Hematopoietic multipotent progenitor cell treated with erythropoietin and hydrocortisone succinate and interleukin-3 and kit ligand, for 6 days (in vitro differentiated cells): ENCODE measurements at regions not wholly inside any gene's neighbourhood (a gene's known extent, or its start where the extent isn't known, plus 50 kb on each side); places are given as distances from the start of the nearest gene placed in this dataset.

Experiments
- DNase-seq: peaks from one replicate; pipeline ENCODE4 v3.0.0-alpha.2; 2015

GRCh38 chr1:218025454-218025853, 259.6 kb upstream of the RRP15 start:
- DNase-seq: no peak

GRCh38 chr1:218027152-218027551, 257.9 kb upstream of the RRP15 start:
- no peak for DNase-seq

DNA sequence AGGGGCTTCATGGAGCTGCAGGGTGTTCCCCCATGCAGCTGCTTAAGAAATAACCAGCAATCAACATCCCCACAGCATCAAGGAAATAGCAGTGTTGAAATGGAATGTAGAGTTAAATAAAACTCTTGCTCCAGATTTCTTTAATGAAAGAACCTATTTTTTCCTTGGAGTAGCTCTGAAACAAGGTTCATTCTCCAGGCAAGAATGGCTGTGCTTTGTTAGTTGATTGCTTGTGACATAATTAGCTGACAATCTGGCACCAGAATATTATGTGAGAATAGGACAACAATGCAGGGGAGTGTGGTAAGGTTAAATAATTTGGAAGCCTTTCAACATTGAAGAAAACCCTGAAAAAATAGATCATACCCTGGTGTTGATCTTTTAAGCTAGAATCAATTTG, 254.2 kb upstream of the RRP15 start:
- DNase-seq: no peak

DNA sequence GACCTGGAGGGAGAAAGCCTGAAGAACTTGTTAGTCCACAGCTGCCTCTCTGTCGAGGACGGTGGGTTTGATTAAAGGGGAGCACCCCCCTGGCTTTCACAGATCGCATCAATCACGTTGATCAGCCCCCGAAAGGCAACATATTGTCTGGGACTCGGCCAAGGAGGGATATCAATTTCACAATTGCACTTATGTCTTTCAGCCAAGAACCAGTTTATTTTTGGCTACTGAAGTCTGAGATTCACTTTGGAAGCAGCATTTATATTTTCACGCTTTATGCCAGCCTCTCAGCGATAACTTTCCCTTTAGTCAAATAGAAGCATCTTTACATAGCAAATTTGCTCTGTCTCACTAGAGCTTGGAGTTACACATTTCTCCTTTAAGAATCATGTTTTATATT, 253.2 kb upstream of the RRP15 start:
- no peak for DNase-seq

DNA sequence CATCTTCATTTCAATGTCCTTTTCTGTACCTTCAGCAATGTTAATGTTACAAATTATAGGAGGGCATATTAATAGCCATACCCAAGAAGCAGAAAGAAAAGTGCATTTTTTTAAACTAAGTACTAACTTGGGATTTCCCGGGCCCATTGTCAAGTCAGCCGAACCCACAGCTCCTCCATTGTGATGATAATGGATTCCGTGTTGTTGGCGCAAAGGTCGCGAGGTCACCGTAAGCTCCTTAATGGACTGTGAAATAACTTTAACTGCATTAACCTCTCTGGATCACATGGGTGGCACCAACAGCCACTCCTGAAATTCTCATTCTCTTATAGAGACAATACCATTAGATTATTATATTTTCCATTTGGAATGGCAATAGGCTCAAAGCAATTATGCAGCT, 250.6 kb upstream of the RRP15 start:
- no peak for DNase-seq

DNA sequence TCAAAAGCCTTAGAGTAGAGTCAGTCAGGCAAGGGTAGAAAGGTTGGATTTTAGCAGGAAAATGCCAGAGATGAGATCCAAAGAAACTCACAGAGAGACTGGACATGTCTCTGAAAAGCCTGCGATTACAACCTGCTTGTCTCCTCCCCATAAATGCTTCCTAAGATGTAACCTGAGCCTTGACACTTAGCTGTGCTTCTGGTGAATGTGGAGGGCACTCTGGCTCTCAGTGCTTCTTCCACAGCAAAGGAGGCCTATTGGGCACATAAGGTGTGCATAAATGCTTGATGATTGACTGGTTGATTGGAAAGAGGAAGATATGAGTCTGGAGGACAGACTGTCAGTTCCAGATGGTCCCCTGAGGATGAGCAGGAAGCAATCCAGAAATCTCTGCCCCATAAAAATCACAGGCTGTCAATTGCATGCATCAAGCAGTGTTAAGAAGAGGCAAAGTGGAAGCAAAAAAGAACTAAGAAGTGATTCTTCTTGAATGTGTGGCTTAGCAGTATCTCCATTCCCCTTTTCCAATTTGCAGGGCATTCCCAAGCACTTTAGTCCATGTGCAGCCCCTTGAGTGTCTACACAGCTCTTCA, 236.2 kb upstream of the RRP15 start:
- DNase-seq: no peak

GRCh38 chr1:218049641-218050040, 235.5 kb upstream of the RRP15 start:
- DNase-seq: no peak

GRCh38 chr1:218058730-218059129, 226.4 kb upstream of the RRP15 start:
- DNase-seq: no peak

- no peak for DNase-seq
Observed at GRCh38 chr1:218064426-218064825, 220.7 kb upstream of the RRP15 start.

GRCh38 chr1:218066332-218066731, 218.8 kb upstream of the RRP15 start:
- DNase-seq: no peak

GRCh38 chr1:218068241-218068640, 216.9 kb upstream of the RRP15 start:
- no peak for DNase-seq

DNA sequence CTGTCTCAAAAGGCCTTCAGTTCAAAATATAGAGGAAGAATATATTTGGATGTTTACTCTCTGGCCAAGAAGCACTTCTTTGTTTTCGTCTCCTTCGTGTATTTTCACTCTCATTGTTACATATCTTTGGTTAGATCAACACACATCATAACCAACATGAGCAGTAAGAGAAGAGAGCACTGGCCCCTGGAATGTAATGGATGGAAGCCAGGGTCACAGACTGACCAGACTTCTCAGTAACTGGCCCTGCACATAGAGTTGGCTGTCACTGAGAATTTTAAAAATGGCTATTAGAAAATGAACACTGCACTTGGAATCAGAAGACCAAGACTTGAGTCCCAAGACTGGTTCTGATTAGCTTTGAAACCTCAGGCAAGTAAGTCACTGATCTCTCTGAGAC, 215.9 kb upstream of the RRP15 start:
- no peak for DNase-seq

DNA sequence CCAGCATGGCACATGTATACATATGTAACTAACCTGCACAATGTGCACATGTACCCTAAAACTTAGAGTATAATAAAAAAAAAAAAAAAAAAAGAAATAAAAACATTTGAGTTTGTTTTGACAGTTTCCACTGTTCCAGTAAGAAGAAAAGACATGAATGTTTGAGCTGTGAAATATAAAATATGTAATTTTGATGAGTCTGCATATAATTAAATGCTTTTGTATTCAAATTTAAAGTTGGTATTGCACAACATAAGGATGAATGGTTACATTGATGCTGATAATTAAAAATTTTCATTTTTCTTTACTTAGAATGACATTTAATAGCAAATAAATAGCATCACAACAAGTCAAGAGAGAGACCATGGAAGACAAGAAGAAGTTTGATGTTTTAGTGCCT, 212.0 kb upstream of the RRP15 start:
- no peak for DNase-seq

GRCh38 chr1:218078916-218079315, 206.2 kb upstream of the RRP15 start:
- DNase-seq: no peak

GRCh38 chr1:218079347-218079746, 205.7 kb upstream of the RRP15 start:
- no peak for DNase-seq

DNA sequence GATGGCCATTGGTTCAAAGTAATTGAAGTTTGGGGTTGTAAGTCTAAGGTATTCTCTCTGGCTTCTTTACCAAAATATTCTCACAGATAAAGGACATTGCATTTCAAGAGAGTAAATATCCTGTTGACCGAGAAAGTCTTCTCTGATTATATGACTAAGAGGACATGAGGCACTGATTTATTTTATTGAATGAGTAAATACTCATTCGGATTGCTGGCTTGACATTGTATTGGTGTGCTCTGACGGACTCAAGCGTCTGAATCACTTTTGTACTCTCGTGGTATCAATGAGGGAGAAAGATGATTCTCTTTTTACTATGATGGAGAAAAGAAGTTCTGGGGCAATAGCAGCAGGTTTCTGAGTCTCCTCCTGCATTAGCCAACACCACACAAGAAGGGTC, 205.3 kb upstream of the RRP15 start:
- no peak for DNase-seq

DNA sequence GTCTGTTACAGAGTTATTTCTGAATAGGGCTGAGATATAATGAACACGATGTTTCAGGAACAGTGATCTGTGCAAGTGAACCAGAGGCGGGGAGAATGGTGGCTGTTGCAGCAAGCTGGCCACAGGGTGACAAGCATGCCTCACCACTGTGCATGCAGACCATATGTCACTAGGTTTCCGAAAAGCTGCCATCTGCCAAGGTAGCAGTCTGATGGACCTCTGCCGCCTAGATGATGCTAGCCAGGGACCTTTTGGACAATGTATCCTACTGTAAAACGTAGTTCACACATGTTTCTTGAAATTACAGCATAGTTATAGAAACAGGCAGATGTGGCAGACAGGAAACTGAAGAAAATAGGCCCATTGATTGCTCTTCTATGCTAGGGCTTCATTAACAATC, 204.2 kb upstream of the RRP15 start:
- DNase-seq: no peak

- DNase-seq: no peak
Observed at GRCh38 chr1:218081358-218081757, 203.7 kb upstream of the RRP15 start.

DNA sequence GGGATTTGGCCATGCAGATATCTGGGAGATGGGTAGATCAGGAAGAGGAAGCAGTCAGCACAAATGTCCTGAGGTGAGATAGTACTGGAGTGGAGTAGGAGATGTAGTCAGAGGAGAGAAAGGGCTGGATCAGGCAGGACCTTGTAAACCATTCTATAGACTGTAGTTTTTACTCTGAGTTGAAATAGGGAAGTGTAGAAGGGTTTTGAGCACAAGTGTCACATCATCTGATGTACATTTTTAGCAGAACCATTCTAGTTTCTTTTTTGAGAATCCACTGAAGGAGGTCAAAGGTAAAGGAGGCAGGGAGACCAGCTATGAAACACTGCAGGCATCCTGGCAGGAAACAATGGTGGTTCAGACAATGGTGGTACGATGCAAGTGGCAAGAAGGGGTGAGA, 194.6 kb upstream of the RRP15 start:
- DNase-seq: no peak

DNA sequence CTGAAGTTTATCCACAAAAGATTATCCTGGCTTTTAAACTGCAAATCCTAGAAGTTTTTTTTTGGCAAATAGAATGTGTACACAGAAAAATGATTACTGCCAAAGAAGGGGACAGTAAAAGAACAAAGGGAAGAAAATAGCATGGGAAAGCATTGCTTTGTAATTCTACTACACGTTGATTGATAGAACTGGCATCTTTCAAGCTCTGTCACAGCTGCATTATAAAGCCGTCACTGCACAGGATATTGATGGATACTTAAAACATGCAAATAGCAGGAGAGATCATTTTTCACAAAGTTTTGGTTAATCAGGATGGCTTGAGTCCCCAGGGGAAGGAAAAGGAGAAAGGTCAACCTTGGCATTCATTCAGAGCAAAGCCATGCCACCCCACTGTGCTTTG, 183.7 kb upstream of the RRP15 start:
- DNase-seq: no peak

DNA sequence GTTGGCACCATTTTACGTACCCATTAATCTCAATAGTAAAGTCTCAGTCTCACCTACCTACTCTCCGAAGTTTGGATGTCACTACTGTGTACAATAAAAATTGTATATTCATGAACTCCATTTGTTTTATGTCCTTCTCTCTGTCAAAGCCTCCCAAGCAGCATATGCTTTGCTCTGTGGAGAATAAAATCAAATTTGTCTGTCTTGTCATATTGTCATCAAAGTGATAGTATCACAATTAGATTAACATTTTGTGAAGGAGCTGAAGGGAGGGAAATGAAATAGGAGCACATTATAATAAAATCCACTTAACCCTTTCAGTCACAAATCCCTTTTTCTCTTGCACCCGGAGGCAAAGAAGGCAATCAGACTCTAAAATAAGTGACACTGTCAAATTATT, 177.1 kb upstream of the RRP15 start:
- no peak for DNase-seq

GRCh38 chr1:218112862-218113261, 172.2 kb upstream of the RRP15 start:
- DNase-seq: no peak

- no peak for DNase-seq
Observed at GRCh38 chr1:218123968-218124367, 161.1 kb upstream of the RRP15 start.

- no peak for DNase-seq
Observed at GRCh38 chr1:218135371-218135770, 149.7 kb upstream of the RRP15 start.

DNA sequence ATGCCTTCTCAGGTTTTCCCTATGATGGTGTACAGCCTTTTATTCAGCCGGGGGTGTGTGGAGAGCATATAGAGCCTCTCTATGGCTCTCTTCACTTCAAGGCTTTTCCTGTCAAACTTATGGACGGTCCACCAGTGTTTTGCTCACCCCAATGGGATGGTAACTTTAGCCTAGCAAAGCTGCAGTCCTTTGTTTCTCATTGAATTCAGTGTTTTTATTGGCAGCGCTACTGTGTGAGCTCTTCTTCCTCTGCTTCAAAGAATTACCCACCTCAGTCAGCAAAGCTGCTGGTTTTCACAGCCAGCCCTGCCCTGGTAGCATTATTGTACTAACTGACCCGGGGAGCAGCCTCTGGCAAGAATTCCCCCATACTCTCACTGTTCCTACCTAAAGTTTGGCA, 145.3 kb upstream of the RRP15 start:
- no peak for DNase-seq

DNA sequence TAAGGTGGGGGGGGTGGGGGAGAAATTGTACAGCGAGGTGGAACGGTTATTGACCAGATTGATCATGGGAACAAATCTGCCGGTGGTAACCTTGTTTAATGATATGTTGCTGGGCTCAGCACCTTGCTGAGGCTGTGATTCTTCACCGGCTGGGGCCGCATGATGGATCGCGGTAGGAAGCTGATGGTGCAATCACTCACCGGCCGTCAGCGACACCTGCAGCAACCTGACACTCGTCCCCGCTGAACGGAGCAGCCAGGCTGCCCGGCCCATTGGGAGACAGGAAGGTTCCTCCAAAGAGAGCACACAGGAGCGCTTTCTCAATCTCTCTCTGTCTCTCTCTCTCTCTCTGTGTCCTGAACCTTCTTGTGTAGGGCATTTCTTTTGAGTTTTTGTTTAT, 128.5 kb upstream of the RRP15 start:
- no peak for DNase-seq
